ENCODE measurements at regions not wholly inside any gene's neighbourhood (a gene's known extent, or its start where the extent isn't known, plus 50 kb on each side); places are given as distances from the start of the nearest gene placed in this dataset.
"Not testable (repeated sequence)": the region's sequence is repeated elsewhere in the genome, so short reads cannot be mapped to it uniquely, and the experiment has no call there.

GRCh38 chr4:134702374-134702773 is 500.8 kb upstream of the PABPC4L start:
- no peak for DNase-seq

DNA sequence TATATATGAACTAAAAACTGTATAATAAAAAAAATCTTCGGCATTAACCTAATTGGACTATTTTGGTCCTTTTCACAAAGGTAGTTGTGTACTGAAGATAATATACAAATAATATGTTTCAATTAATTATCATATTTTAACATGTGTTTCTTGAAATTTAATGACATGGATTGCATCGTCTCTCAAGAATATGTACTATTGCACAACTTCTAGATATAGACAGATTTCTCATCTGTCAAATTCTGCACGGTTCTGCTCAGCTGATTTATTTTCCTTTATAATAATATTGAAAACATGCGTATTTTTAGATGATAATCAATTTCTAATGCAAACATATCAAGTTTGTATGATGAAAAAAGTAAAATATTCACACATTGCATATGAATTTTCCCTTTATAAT is 498.7 kb upstream of the PABPC4L start:
- DNase-seq: no peak

DNA sequence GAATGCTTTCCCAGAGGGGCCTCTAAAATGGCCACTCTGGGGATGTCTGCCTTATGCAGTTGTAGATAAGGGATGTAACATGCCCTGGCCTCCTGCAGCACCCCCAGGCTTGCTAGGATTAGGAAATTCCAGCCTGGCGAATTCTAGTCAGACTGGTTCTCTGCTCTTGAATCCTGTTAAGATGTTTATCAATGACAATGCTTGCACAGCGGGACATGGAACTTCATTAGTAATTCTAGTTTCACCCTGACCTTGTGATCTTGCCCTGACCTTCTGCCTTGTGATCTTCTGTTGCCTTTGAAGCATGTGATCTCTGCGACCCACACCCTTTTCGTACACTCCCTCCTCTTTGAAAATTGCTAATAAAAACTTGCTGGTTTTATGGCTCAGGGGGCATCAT is 497.2 kb upstream of the PABPC4L start:
- not testable (repeated sequence) for DNase-seq

DNA sequence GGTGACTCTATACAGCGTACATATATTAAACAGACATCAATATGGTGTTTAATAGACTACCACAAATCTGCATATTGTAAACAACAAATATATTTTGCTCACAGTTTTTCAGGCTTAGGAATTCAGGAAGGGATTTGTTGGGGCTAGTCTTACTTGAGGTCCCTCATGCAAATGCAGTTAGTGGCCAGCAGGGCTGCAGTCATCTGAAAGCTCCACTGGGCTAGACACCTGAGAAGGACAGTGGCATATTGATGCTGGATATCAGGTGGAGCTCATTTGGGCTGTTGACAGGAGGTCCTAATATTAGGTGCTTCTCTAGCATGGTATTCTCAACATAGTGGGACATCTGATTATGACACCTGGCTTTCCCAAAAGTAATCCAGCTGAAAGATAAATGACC is 493.8 kb upstream of the PABPC4L start:
- DNase-seq: no peak

DNA sequence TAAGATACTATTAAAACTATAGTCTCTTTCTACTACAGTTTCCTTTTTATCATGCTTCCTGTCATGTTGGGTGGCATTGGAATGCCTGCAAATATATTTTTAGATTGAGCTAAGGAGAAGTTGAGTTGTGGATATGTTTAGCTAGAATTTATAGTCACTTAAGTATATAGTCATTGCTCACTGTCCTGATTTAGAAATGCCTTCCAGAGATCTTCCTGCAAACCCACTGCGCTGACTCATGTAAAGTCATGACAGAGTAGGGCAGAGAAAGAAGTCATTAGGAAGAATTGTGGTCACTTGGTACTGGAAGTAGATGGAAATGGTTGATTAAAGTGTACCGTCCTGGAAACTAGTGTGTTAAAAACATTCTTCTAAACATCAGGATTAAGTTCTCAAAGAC is 490.3 kb upstream of the PABPC4L start:
- DNase-seq: no peak

DNA sequence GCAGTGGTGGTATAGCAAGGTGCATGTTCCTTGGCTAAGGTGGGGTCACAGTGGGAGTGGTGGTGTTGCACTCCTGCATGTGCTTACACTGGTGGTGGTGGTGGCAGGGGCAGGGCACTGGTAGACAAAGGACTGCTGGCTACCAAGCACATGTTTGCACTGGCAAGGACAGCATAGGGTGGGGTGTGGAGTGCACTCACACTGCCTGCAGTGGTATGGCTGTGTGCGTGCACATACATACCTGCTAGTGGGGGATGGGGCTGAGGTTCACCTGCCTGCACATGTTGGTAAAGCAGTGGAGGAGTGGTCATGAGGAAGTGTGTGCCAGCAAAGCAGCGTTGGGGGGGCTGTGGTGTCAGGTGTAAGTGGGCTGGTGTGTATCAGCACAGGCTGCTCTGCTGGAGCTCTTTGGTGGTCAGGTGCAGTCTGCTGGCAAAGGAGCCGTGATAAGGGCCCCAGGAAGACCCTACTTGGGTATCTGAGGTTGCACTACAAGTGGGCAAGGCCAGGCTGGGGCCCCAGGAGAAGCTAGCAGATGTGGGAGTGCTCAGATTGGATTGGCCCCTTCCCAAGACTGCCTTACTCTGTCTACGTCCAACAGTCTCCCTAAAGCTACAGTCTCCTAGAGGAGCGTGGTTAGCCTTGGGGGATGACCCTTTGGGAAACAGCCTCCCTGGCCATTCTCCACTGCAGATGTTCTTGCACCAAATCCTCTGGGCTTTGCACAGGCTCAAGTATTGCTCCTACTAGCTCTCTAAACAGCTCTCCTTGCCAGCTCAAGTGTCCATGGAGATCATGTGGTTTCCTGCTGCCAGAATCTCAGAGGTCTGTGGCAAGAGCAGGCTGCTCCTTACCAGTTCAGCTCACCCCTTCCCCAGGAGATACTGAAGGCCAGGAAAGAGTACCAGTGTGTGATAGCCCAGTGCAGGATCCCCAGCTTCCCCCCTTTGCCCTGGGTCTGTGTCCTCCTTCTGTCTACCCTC is 486.3 kb upstream of the PABPC4L start:
- no peak for DNase-seq

GRCh38 chr4:134677209-134677814 is 475.7 kb upstream of the PABPC4L start:
- no peak for DNase-seq

DNA sequence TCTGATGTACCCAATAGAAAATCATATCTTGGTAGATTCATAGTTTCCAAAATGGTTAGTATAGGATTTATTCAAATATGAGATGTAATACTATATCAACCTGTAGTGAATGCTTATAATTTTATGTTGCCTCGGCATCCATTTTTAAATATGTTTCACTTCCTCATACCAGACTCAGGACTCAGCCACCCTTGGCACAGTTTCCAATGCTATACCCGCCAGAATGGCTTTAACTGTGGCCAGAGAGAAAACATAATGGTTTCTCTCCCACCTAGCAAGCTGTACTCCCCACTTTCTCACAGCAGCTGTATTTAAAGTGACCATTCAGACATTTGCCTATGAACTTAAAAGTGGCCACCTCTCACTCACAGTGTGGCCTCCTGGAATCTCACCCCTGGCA is 466.6 kb upstream of the PABPC4L start:
- no peak for DNase-seq

DNA sequence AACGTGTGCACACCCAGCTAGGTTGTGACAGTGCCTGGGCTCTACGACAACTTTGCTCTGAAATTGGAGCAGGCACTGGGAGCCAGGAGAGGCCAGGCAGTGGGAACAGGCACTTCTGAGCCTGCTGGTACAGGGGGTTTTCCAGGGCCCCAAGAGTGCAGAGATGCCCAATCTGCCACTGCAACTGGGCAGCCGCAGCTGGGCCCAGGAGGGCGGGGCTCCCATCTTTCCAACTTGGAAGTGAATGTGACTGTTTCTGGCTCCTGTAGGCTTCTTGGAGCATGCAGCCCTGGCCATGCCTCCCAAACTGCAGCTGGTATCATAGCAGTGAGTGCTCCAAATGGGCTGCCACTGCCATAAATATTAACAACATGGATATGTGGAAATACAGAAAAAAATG is 465.1 kb upstream of the PABPC4L start:
- DNase-seq: no peak

- no peak for DNase-seq
Observed at GRCh38 chr4:134665429-134665828, 463.8 kb upstream of the PABPC4L start.

- no peak for DNase-seq
Observed at GRCh38 chr4:134663742-134664141, 462.2 kb upstream of the PABPC4L start.

GRCh38 chr4:134650461-134650860 is 448.9 kb upstream of the PABPC4L start:
- no peak for DNase-seq

DNA sequence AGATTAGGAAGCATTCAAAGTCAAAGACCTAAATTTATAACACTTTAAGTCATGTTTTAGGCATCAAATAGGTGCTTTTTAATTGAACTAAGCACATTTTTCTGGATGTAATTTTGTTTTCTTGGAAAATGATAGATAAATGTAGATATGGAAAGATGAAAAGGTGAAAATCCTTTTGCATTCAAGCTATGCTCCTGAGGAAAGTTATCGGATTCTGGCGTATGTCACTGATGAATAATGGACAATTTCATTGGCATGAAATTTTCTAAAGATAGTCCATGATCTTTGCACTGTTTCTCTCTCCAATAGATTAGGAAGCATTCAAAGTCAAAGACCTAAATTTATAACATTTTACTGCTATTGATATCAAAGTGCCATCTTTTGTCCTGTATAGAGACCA is 444.2 kb upstream of the PABPC4L start:
- DNase-seq: no peak

DNA sequence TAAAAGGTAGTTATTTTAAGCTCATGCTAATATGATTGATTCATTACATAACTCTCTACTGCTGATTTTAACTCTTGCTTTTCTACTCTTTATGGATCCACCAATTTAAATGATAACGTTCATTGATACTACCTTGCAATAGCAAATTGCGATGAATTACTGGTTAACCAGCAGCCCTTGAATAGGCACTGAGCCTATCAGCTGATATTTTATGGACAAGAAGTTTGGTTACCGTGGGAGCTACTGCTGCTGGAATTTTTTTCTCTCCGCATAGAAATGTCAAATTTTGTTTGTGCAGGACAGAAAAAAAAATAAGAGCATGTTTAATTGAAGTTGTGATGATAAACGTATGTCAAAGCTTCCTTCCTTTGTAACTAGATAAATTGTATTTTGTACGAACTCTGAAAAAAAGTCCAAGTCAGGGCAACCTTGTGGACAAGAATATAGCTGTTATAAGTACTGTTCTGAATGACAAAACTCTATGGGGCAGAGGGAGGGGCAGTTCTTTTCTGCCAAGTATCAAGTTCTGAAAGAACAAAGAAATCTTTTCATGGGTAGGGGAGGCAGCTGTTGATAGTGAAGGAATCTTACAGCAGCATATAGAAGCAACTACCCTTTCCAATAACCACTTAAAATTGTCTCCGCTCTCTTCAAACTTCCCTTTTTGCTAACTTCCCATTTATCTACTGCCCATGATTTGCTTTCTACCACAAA is 434.9 kb upstream of the PABPC4L start:
- DNase-seq: peak; percentile 66

- DNase-seq: no peak
Observed at GRCh38 chr4:134634301-134634700, 432.7 kb upstream of the PABPC4L start.

- DNase-seq: no peak
Observed at GRCh38 chr4:134632056-134632455, 430.5 kb upstream of the PABPC4L start.

GRCh38 chr4:134628066-134628465 is 426.5 kb upstream of the PABPC4L start:
- no peak for DNase-seq

GRCh38 chr4:134627366-134627765 is 425.8 kb upstream of the PABPC4L start:
- no peak for DNase-seq

DNA sequence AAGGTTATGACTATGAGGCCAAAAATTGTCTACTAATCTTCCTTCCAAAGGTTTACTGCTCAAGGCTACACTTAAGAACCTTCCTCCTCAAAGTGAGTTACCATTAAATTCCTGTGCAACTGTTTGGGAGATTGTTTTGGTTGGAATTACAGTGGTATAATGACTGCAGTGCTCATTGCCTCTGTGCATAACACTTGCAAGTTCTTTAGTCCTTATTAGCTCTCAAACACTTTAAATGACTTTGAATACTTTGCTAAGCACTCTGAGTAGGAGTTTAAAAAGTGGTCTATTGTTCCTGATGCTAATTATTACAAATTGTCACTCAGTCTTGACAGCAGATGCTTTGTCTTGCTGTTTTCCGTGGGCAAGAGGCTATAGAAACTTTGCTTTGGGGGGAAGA is 422.8 kb upstream of the PABPC4L start:
- no peak for DNase-seq

DNA sequence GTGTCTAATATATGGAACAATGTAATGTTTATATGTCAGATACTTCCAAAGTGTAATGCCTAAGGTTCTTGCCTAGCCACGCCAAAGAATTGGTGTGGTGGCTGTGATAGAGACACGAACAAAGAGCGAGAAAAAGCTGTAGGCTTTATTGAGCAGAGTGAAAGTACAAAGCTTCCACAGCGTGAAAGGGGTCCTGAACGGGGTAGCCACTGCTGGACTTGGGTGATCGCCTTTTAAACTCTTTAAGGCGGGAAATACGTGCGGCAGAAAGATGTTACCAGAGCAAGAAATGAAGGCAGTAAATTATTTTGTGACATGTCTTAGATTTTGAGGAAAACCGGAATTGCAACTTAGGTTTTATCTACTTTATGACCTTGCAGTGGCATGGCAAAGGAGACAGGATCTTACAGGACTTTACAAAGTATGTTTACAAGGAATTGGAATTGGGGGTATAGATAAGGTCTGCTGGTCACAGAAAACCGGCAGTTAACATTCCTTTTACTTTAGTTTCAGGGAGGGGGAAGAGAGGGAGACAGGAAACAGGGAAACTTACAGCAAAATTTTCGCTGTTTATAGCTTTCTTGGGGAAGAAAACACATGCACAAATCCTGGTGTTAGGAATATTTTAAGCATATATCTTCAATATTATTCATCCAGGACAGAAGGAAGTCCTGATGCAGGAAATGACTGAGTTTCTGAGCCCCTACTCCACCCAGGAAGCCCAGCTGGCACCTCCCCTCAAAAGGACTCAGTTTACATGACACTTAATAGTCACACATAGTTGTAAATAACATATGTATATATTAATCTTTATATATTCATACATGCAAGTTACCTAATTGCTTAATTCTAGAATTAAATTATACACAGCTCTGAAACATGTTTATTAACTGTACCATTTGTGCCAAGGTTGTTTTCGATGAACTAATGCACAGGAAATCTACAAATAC is 421.3 kb upstream of the PABPC4L start:
- DNase-seq: not testable (repeated sequence)

DNA sequence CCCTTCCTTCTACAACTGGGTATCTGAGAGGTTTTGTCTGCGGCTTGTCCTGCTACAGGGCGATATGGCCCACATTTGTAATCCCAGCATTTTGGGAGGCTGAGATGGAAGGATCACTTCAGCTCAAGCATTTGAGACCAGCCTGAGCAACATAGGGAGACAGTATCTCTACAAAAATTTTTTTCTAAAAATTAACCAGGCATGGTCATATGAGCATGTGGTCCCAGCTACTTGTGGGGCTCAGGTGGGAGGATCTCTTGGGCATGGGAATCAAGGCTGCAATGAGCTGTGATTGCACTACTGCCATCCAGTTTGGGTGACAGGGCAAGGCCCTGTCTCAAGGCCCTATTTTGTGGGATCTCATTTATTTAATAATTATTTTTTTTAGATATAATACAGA is 420.6 kb upstream of the PABPC4L start:
- DNase-seq: no peak

- not testable (repeated sequence) for DNase-seq
Observed at GRCh38 chr4:134621715-134622114, 420.1 kb upstream of the PABPC4L start.
